ENCODE measurements at regions not wholly inside any gene's neighbourhood (a gene's known extent, or its start where the extent isn't known, plus 50 kb on each side); places are given as distances from the start of the nearest gene placed in this dataset.

- TF ChIP-seq CREB1 (IDR thresholded peaks at IDR 0.05) (no peak), CREB1 (CRISPR knock-in tag; IDR thresholded peaks at IDR 0.05) (no peak), ARHGAP35 (CRISPR knock-in tag; IDR thresholded peaks at IDR 0.05; ENCODE audit: borderline replicate concordance) (no peak), CTCF (CRISPR knock-in tag; IDR thresholded peaks at IDR 0.05) (no peak)
These were observed 678.6 kb downstream of the PTPRU start for GRCh38 chr1:29914936-29915335.
